HG02588 (cell line): ENCODE measurements at regions not wholly inside any gene's neighbourhood (a gene's known extent, or its start where the extent isn't known, plus 50 kb on each side); places are given as distances from the start of the nearest gene placed in this dataset.

Experiments used
- ATAC-seq: cut with Tn5 transposase; IDR thresholded peaks from one replicate; pipeline ENCODE4 v1.9.1; 2021; ENCODE audit warnings: mild to moderate bottlenecking, moderate library complexity; ENCODE audit not compliant: unreplicated experiment

- ATAC-seq: no peak
Measured at GRCh38 chrX:5549512-5549911, 679.2 kb downstream of the NLGN4X start.

GRCh38 chrX:5537098-5537497 is 691.6 kb downstream of the NLGN4X start:
- no peak for ATAC-seq

DNA sequence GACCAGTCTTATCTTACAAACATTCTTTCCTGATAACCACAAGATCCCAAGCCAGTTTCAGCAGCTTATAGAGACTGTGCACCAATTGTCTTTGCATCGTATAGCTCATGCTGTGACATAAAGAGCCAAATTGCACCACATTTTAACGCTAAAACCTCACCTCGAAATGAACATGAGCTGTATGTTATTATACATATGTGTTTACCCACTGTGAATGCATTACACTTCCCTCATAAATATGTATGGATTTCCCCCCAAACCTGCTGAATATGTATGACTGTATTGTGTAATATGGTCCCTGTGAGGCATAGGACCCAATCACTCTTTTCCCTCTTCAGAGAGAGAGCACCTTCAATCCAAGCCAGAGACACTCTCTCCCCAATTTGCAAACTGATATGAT is 692.4 kb downstream of the NLGN4X start:
- ATAC-seq: no peak

DNA sequence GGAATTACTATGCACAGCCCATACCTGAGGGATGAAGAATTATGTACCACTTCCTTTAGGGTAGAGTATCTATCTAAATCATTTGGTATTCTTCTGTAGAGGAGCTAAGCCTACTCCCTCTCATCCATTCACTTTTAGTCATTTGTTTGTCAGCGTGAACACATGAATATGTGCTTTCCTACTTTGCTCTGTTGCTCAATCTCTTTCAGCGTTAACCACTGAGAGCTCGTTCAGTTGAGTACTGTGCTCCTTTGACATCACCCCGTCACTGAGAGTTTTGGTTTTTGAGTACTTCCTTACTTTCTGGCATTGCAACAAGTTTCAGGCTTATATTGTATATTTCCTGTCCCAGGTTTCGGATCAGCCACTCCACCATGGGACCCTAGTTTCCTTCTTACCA is 700.6 kb downstream of the NLGN4X start:
- ATAC-seq: no peak

DNA sequence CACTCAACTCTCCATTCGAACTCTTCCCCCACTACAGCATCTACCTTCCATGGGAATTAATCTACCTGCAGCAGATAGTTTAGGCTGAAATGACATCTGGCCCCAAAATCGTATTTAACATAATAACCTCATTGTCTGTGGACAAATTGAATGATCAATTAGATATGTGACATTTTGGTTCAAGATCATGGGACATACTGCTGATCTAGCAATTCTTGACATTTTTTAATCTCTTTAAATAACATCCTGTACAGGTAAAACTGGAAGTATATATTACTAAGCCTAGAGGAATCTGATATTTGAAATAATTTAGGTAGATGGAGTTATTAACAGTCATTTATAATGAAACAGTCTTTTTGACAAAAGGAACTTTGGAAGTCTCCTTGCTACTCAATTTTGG is 702.5 kb downstream of the NLGN4X start:
- no peak for ATAC-seq

GRCh38 chrX:5490786-5491563 is 737.7 kb downstream of the NLGN4X start:
- no peak for ATAC-seq

- ATAC-seq: no peak
Measured at GRCh38 chrX:5474282-5474681, 754.4 kb downstream of the NLGN4X start.

DNA sequence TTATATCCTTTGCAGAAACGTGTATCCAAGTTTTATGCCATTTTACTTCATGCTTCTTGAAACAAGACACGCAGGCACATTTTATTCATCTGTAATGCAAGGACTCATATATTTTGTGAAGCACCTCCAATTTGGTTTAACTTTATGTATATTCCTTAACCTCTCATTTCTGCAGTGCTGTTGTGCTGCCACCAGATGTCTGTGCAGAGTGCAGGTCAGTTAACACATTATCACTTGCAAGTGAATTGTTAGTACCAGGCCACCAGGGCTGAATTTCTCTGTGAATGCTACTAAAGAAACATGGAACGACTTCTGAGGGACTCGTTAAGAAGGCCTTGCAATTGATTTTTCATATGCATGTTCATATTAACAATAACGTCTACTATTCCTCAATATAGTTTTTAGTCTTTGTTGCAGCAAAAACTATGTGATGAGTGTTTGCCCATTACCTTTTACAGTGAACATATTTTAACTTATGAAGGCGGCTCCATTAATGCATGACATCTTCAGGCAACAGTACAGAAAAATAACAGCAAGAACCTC is 770.3 kb downstream of the NLGN4X start:
- no peak for ATAC-seq

GRCh38 chrX:5449323-5449722 is 779.3 kb downstream of the NLGN4X start:
- no peak for ATAC-seq

- no peak for ATAC-seq
Measured at GRCh38 chrX:5431823-5432222, 796.8 kb downstream of the NLGN4X start.

DNA sequence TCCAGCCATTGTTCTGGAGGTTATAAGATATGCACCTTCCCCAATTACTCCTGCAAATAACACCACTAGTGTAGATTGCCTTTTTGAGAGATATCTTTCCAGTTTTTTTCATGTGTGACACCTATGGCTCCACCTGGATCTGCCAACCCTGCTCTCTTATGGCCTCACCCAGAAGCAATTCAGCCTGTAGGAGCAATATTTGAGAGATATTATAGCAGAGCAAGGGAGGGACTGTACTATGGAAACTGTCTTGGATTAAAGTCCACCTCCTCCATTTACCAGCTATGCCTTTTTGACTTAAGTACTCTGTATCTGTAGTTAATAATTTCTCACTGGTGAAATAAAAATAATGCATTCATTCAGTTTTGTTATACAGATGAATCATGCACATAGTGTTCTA is 803.5 kb downstream of the NLGN4X start:
- no peak for ATAC-seq

- no peak for ATAC-seq
Measured at GRCh38 chrX:5417381-5417780, 811.3 kb downstream of the NLGN4X start.

DNA sequence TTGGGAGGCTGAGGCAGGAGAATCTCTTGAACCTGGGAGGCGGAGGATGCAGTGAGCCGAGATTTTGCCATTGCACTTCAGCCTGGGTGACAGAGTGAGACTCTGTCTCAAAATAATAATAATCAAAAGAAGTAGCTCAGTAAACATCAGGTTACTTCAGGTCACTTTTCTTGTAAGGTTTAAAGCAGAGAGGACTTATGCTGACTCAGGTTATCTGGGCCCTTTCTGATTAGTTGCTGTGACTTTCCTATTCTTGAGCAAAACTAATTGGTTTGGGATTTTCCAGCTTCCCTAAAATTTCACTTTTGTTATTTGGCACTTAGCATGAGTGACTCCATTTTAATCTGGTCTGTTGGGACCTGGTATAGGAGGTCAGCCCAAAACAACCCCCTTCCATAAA is 812.9 kb downstream of the NLGN4X start:
- no peak for ATAC-seq

DNA sequence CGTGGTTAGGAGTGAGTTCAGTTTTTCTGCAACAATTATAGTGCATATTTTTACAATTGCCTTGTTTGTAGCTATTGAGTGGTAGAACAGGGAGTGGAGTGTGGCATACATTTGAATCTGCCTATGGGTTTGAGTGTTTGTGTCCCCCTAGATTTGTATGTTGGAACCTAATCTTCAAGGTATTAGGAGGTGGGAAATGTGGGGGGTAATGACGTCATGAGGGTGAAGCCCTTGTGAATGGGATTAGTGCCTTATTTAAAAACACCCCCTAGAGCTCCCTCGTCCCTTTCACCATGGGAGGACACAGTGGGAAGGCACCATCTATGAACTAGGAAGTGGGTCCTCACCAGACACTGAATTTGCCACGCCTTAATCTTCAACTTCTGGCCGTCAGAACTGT is 819.6 kb downstream of the NLGN4X start:
- ATAC-seq: no peak

- no peak for ATAC-seq
Measured at GRCh38 chrX:5402461-5402860, 826.2 kb downstream of the NLGN4X start.

GRCh38 chrX:5399403-5399802 is 829.3 kb downstream of the NLGN4X start:
- no peak for ATAC-seq

- no peak for ATAC-seq
Measured at GRCh38 chrX:5397409-5397808, 831.3 kb downstream of the NLGN4X start.

GRCh38 chrX:5390376-5390775 is 838.3 kb downstream of the NLGN4X start:
- no peak for ATAC-seq

- ATAC-seq: no peak
Measured at GRCh38 chrX:5388087-5388486, 840.6 kb downstream of the NLGN4X start.

DNA sequence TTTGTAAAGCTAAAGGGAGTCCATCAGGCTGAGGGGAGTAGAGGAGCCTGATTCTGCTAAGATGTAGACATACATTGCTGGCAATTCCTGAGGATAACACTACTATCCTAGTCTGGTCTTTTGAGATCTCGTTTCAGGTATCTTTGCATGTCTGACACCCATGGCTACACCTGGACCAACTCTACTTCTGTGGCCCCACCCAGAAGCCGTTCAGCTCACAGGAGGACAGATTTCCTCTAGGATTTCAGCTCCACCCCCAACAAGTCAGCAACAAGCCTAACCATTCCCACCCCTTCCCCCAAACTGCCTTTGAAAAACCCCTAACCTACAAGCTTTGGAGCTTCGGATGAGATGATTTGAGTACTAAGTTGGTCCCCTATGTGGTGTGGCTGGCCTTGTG is 848.2 kb downstream of the NLGN4X start:
- no peak for ATAC-seq

DNA sequence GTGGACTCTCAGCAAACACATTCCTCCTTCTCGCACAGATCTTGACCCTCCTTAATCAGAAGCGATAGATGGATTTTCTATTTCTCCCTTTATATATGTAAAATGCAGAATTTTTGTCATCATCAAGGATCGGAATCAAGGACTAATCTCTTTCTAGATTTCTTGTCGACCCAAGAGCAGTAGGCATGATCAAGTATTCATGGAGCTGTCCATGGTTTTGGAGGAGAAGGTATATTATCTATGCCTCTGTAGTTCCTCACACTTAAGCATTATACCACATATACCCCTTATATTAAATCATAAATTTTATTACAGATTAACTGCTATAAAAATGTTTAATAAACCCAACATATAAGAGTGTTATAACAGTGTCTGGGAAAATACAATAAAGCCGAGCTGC is 886.8 kb downstream of the NLGN4X start:
- ATAC-seq: no peak

DNA sequence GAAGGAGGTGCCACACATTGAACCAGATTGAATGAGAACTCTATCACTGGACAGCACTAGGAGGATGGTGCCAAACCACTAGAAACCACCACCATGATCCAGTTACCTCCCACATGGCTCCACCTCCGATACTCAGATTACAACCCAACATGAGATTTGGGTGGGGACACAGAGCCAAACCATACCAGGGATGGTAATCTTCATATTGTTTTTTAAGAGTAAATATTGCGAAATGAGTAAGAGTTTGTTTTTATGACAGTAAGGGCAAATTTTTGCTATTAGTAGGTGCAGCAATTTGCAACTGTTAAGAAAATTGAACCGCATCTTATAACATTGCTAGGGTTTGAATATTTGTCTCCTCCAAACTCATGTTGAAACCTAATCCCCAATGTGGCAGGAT is 891.5 kb downstream of the NLGN4X start:
- no peak for ATAC-seq

DNA sequence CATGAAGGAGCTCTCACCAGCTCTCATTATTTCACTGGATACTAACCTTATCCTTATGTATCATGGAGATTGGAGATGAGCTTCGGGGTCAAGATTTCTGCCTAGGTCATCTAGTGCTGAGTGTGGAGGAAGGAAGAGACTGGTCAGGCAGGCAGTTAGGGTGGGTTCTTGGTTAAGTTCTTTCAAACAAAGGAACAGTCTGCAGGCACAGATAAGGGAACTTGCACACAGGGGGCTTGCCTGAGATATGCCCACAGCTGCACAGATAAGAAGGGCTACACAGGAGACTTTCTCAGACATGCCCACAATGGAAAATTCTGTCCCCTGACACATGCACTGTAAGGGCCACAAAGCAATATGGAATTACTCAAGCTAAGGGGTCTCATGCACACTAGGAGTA is 904.1 kb downstream of the NLGN4X start:
- no peak for ATAC-seq
